ENCODE measurements at regions not wholly inside any gene's neighbourhood (a gene's known extent, or its start where the extent isn't known, plus 50 kb on each side); places are given as distances from the start of the nearest gene placed in this dataset.
A peak's percentile ranks its signal among the peaks of the same experiment; 100 is the strongest.

DNA sequence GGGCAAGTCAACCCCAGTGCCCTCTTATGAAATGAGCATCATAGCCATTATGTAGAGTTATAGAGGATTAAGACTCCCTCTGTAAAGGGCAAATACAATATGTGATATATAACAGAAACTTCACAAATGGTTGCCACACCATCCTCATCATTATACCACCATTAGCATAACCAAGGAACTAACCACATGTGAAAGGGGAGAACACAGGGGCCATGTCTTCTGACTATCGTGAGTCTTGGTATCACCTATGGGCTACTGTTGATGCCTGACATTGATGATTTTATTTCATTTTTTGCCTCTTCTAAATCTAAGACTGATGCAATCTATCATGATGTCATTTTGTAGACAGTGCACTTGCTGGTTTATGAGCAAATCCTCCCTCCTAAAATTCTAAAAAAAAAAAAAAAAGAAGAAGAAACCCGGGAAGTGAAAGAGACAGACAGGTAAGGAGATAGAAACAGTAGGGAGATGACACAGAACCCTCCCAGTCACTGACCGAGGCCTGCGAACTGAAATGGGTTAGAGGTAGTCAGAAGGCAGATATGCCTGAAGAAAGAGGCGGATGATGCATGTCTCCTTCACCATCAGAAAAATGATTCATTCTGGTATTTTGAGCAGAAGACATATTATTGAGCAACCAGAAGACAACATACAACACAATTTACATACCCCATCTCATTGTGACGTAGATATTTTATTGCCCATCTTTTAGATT lies 266.0 kb downstream of the DMAC1 start:
- no peaks in the 10 kb centered on the region for H3K4me1 Mint-ChIP-seq
- no peak overlapping the region for H3K4me3 Mint-ChIP-seq
- peaks cover 0 to 5% (median 0%) of the 10 kb centered on the region in 5 donors for H3K9me3 Mint-ChIP-seq
- peaks cover 9 to 23% of the 10 kb centered on the region in 2 donors for H3K27me3 Mint-ChIP-seq
- no peaks in the 10 kb centered on the region for H3K4me1 ChIP-seq (ENCODE audit: insufficient read depth, low read length)
- CTCF ChIA-PET = no interaction called here
- POLR2A ChIA-PET = no interaction called here
- H3K9me3 ChIP-seq (ENCODE audit: low read length) = no peaks in the 10 kb centered on the region
- H3K27ac Mint-ChIP-seq = peak overlapping the region in 1 of 8 donors; percentile 3
- no peak for DNase-seq
- H3K27me3 ChIP-seq (ENCODE audit: insufficient read depth, low read length, poor library complexity, severe bottlenecking) = peaks cover 4% of the 10 kb centered on the region
- no peak overlapping the region for H3K4me3 ChIP-seq (ENCODE audit: low read length)
- H3K27ac ChIP-seq (ENCODE audit: low read depth, low read length) = no peak overlapping the region
- H3K36me3 Mint-ChIP-seq = no peaks in the 10 kb centered on the region
- no peaks in the 10 kb centered on the region for H3K36me3 ChIP-seq (ENCODE audit: insufficient read depth, low read length)

DNA sequence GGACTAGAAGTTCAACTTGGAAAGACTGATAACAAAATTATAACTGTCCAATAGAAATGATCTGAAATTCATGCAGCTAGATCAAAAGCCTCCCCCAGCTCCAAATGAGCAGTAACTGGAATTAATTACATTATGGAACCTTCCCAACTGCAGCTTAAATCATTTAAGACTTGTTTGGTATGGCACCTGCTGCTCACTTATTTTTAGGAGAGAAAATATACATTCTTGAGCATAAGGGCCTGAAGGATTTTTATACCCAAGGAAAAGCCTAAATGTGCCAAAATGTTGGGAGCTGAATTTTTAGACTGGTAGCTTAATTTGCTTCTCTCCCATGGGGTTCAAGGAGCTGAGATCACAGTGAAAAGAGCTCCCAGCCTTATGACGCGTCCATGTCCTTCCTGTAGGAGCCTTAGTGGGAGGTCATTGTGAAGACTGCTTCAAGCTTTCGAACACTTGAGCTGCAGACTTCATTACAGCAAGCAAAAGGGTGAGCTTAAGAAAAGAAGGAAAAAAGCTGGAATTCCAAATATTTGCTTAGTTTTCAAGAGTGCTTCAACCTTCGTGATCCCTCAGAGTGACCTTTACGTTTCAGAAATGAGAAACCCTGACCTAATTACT lies 276.0 kb downstream of the DMAC1 start:
- H3K36me3 ChIP-seq (ENCODE audit: insufficient read depth, low read length) = no peaks in the 10 kb centered on the region
- Mint-ChIP-seq H3K27me3 (peaks cover 1% of the 10 kb centered on the region in 2 donors), H3K36me3 (no peaks in the 10 kb centered on the region), H3K4me1 (no peaks in the 10 kb centered on the region), H3K4me3 (no peak overlapping the region), H3K9me3 (no peaks in the 10 kb centered on the region), H3K27ac (no peak overlapping the region)
- H3K27me3 ChIP-seq (ENCODE audit: insufficient read depth, low read length, poor library complexity, severe bottlenecking) = no peaks in the 10 kb centered on the region
- H3K9me3 ChIP-seq (ENCODE audit: low read length) = no peaks in the 10 kb centered on the region
- ChIA-PET CTCF (no interaction called here), POLR2A (no interaction called here)
- H3K4me1 ChIP-seq (ENCODE audit: insufficient read depth, low read length) = no peaks in the 10 kb centered on the region
- H3K27ac ChIP-seq (ENCODE audit: low read depth, low read length) = no peak overlapping the region
- H3K4me3 ChIP-seq (ENCODE audit: low read length) = no peak overlapping the region
- no peak for DNase-seq

DNA sequence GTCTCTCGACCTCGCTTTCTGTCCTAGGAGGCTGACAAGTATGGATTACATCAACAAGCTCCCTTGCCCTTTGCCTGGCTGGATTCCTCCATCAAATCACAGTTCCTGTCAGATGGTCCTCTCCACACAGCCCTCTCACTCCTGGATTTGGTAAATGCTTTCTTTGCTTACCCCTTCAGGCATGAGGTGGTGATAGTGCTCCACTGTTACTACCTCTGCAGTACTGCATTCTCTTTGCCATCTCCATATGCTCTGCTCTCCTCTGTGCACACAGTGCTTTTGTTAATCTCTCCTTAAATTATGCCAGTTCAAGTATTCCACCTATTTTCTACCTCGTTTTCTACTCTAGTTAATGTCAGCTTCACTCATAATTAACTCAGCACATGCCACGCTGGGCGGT lies 279.2 kb downstream of the DMAC1 start:
- DNase-seq = no peak
- ChIA-PET POLR2A (no interaction called here), CTCF (no interaction called here)
- no peak overlapping the region for H3K27ac ChIP-seq (ENCODE audit: low read depth, low read length)
- H3K4me3 Mint-ChIP-seq = no peak overlapping the region
- no peaks in the 10 kb centered on the region for H3K4me1 ChIP-seq (ENCODE audit: insufficient read depth, low read length)
- no peaks in the 10 kb centered on the region for H3K36me3 Mint-ChIP-seq
- no peaks in the 10 kb centered on the region for H3K9me3 ChIP-seq (ENCODE audit: low read length)
- no peak overlapping the region for H3K27ac Mint-ChIP-seq
- no peaks in the 10 kb centered on the region for H3K36me3 ChIP-seq (ENCODE audit: insufficient read depth, low read length)
- H3K4me3 ChIP-seq (ENCODE audit: low read length) = no peak overlapping the region
- no peaks in the 10 kb centered on the region for H3K27me3 ChIP-seq (ENCODE audit: insufficient read depth, low read length, poor library complexity, severe bottlenecking)
- H3K9me3 Mint-ChIP-seq = no peaks in the 10 kb centered on the region
- peaks cover 1 to 6% of the 10 kb centered on the region in 2 donors for H3K27me3 Mint-ChIP-seq
- H3K4me1 Mint-ChIP-seq = no peaks in the 10 kb centered on the region

DNA sequence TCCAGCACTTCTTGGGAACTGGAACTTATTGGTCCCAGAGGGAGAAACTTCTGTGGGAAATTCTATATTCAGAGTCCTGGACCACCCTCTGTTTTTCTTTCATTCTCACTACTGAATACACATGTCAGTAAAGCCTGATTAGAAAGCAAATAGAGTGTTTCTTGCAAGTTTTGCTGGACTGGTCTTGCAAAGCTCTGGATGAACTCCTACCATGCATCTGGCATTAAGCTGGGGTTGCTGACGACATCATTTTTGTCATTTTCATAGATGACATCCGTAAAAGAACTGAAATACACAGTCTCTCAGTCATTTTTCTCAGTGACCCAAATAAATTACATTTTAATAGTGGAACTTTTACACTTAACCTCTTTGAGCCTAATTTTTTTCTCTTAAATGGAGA lies 283.2 kb downstream of the DMAC1 start:
- no peaks in the 10 kb centered on the region for H3K36me3 ChIP-seq (ENCODE audit: insufficient read depth, low read length)
- H3K4me1 ChIP-seq (ENCODE audit: insufficient read depth, low read length) = no peaks in the 10 kb centered on the region
- H3K4me3 Mint-ChIP-seq = no peak overlapping the region

DNA sequence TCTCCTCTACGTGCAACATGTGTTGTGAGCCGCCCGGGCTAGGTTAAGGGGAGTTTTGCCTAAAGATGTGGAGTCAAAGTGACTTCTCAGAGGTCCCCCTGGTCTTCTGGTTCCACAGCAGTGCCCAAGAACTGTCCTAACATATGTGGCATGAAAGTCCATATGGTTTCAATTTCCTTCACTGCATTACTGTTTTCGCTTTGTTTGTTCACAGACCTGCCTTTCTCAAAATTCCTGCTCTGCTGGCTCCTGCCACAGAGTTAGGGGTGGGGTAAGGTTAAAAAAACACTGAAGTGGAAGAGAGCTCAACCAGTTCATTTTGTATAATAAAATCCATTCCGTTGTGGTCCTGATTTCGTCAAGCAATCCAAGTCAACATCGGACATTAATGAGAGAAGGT lies 289.4 kb downstream of the DMAC1 start:
- Mint-ChIP-seq H3K9me3 (no peaks in the 10 kb centered on the region), H3K36me3 (no peaks in the 10 kb centered on the region), H3K4me3 (no peak overlapping the region), H3K27ac (no peak overlapping the region), H3K27me3 (peaks cover 3 to 7% of the 10 kb centered on the region in 2 donors), H3K4me1 (no peaks in the 10 kb centered on the region)
- Histone ChIP-seq H3K4me1 (ENCODE audit: insufficient read depth, low read length) (no peaks in the 10 kb centered on the region), H3K9me3 (ENCODE audit: low read length) (no peaks in the 10 kb centered on the region), H3K27me3 (ENCODE audit: insufficient read depth, low read length, poor library complexity, severe bottlenecking) (no peaks in the 10 kb centered on the region), H3K27ac (ENCODE audit: low read depth, low read length) (no peak overlapping the region), H3K36me3 (ENCODE audit: insufficient read depth, low read length) (no peaks in the 10 kb centered on the region), H3K4me3 (ENCODE audit: low read length) (no peak overlapping the region)
- ChIA-PET POLR2A (no interaction called here), CTCF (no interaction called here)
- DNase-seq = no peak

More for the DNA sequence above, 283.2 kb downstream of the DMAC1 start:
- Histone ChIP-seq H3K27me3 (ENCODE audit: insufficient read depth, low read length, poor library complexity, severe bottlenecking) (no peaks in the 10 kb centered on the region), H3K9me3 (ENCODE audit: low read length) (no peaks in the 10 kb centered on the region), H3K4me3 (ENCODE audit: low read length) (no peak overlapping the region), H3K27ac (ENCODE audit: low read depth, low read length) (no peak overlapping the region)
- H3K36me3 Mint-ChIP-seq = no peaks in the 10 kb centered on the region
- ChIA-PET CTCF (no interaction called here), POLR2A (no interaction called here)
- H3K27me3 Mint-ChIP-seq = peaks cover 4 to 9% of the 10 kb centered on the region in 2 donors
- H3K4me1 Mint-ChIP-seq = no peaks in the 10 kb centered on the region
- H3K9me3 Mint-ChIP-seq = no peaks in the 10 kb centered on the region
- DNase-seq = no peak
- H3K27ac Mint-ChIP-seq = no peak overlapping the region

DNA sequence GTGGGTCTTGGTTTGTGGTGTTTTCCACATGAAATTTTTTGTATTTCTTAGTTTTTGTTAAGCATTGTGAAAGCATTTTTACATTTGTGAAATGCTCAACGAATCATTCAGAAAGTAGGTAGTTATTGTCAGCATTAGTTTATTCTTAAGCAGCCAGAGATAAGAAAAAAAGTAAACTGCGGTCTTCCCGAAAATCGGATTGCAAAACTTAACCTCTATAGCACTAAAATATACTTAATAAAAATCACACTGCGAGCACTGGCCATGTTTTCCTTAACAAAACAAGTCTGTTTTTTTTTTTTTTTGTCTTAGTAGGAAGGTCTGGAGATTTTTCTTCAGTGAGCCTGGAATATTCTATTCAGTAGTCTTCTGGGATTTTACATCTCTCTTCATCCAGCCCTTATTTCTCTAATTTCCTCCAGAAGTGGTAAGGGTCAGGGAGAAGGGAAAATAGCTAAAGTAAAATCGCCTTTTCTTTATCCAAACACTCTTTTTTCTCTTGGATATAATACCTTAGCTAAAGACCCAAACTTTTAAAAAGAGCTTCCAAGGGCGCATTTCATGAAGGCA lies 289.9 kb downstream of the DMAC1 start:
- Histone ChIP-seq H3K4me3 (ENCODE audit: low read length) (no peak overlapping the region), H3K27ac (ENCODE audit: low read depth, low read length) (no peak overlapping the region), H3K36me3 (ENCODE audit: insufficient read depth, low read length) (no peaks in the 10 kb centered on the region), H3K9me3 (ENCODE audit: low read length) (no peaks in the 10 kb centered on the region), H3K4me1 (ENCODE audit: insufficient read depth, low read length) (no peaks in the 10 kb centered on the region), H3K27me3 (ENCODE audit: insufficient read depth, low read length, poor library complexity, severe bottlenecking) (no peaks in the 10 kb centered on the region)
- H3K27ac Mint-ChIP-seq = no peak overlapping the region
- H3K27me3 Mint-ChIP-seq = peaks cover 3 to 7% of the 10 kb centered on the region in 2 donors
- ChIA-PET POLR2A (no interaction called here), CTCF (no interaction called here)
- DNase-seq = no peak
- H3K9me3 Mint-ChIP-seq = no peaks in the 10 kb centered on the region
- H3K36me3 Mint-ChIP-seq = no peaks in the 10 kb centered on the region
- H3K4me1 Mint-ChIP-seq = no peaks in the 10 kb centered on the region
- H3K4me3 Mint-ChIP-seq = no peak overlapping the region

DNA sequence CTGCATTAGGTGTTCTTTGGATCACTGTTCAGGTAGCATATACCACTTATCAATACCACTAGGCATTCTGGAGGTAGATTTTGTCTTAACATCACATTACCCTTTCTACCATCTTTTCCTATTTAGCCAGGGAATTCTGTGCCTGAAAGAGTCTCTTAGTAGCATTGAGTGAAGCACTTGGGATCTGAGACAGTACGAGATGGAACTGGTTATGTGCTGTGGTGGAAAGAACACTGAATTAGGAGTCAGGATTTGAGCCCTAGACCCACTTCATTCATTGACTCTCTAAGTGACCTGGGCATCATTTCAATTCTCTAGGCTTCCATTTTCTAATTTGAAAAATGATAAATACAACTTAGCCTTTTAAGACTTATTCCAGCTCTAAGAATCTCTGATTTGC lies 291.1 kb downstream of the DMAC1 start:
- Histone ChIP-seq H3K4me1 (ENCODE audit: insufficient read depth, low read length) (no peaks in the 10 kb centered on the region), H3K27me3 (ENCODE audit: insufficient read depth, low read length, poor library complexity, severe bottlenecking) (no peaks in the 10 kb centered on the region), H3K27ac (ENCODE audit: low read depth, low read length) (no peak overlapping the region), H3K9me3 (ENCODE audit: low read length) (no peaks in the 10 kb centered on the region), H3K36me3 (ENCODE audit: insufficient read depth, low read length) (no peaks in the 10 kb centered on the region), H3K4me3 (ENCODE audit: low read length) (no peak overlapping the region)
- Mint-ChIP-seq H3K4me3 (no peak overlapping the region), H3K27me3 (peaks cover 7 to 8% of the 10 kb centered on the region in 2 donors), H3K27ac (no peak overlapping the region), H3K9me3 (no peaks in the 10 kb centered on the region), H3K36me3 (no peaks in the 10 kb centered on the region), H3K4me1 (no peaks in the 10 kb centered on the region)
- ChIA-PET POLR2A (no interaction called here), CTCF (no interaction called here)
- no peak for DNase-seq

DNA sequence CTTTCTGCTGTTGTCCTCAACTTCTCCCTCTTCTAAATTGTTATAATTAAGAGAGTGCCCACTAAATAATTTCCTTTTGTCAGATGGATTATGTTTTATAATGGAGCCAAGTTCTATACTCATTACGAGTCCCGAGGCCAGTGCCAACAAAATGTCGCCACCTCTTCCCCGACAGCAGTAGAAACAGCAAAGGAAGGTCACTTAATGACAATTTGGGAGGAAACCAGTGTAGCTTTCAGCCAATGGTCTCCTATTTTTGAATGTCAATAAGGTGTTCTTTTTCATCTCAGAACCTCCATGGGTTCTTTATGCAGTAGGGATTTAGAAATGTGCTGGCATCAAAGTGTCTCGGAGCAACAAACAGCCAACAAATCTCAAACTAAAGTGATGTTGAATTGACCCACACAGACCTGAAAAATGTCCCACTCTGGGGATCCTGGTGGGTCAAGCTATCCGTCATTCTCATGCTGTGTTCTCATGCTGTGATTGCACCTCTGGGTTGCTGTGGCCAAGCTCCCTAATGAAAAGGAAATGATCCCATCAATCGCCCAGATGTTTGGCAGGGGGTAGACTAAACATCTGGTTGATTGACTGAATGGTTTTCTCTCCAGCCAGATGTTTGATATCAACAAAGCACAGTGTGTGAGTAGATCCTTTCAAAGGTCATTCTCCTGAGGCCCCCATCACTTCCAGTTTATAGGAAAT lies 291.9 kb downstream of the DMAC1 start:
- no peak overlapping the region for H3K4me3 Mint-ChIP-seq
- H3K4me1 ChIP-seq (ENCODE audit: insufficient read depth, low read length) = no peaks in the 10 kb centered on the region
- no peaks in the 10 kb centered on the region for H3K4me1 Mint-ChIP-seq

More for the DNA sequence above, 291.9 kb downstream of the DMAC1 start:
- no peak for DNase-seq
- no peak overlapping the region for H3K27ac ChIP-seq (ENCODE audit: low read depth, low read length)
- H3K4me3 ChIP-seq (ENCODE audit: low read length) = no peak overlapping the region
- Mint-ChIP-seq H3K27ac (no peak overlapping the region), H3K27me3 (peaks cover 5 to 7% of the 10 kb centered on the region in 2 donors), H3K9me3 (no peaks in the 10 kb centered on the region), H3K36me3 (no peaks in the 10 kb centered on the region)
- H3K9me3 ChIP-seq (ENCODE audit: low read length) = no peaks in the 10 kb centered on the region
- H3K27me3 ChIP-seq (ENCODE audit: insufficient read depth, low read length, poor library complexity, severe bottlenecking) = no peaks in the 10 kb centered on the region
- no peaks in the 10 kb centered on the region for H3K36me3 ChIP-seq (ENCODE audit: insufficient read depth, low read length)
- CTCF ChIA-PET = no interaction called here
- POLR2A ChIA-PET = no interaction called here

All from CD8-positive, alpha-beta memory T cell (primary cell).